ENCODE measurements at regions not wholly inside any gene's neighbourhood (a gene's known extent, or its start where the extent isn't known, plus 50 kb on each side); places are given as distances from the start of the nearest gene placed in this dataset.
A peak's percentile ranks its signal among the peaks of the same experiment; 100 is the strongest.

DNA sequence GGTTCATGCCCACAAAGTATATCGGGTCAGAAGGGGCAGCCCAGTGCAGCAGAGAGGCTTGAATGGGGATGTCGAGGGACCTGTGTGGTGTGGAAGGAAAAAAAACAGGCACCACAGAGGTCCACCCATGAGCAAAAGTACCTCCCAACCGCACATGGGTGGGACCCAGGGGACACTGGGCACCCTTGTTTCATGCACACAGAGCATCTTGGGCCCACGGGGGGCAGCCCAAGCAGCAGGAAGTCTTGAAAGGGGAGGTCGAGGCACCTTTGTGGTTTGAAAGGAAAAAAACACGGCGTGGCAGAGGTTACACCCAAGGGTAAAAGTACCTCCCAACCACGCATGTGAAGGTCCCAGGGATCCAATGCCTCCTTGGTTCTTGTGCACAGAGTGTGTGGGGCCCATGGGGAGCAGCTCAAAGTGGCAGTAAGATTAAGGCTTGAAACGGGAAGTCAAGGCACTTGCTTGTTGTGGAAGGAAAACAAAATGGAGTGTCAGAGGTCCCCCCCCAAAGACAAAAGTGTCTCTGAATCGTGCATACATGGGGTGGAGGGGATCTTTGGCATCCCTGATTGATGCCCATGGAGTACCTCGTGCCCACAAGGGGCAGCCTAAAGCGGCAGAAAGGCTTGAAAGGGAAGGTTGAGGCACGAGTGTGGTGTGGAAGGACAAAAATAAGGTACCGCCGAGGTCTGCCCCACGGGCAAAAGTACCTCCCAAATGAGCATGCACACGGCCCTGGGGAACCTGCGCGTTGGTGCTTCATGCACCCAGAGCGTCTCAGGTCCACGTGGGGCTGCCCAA lies 575.5 kb downstream of the ALG10 start:
- ATAC-seq (no peak), DNase-seq (peak in 1 of 5 donors; percentile 31)
- no peak overlapping the region for H3K27ac ChIP-seq
- peaks cover 3 to 90% (median 43%) of the 10 kb centered on the region in 12 donors for H3K9me3 ChIP-seq
- no peaks in the 10 kb centered on the region for H3K36me3 ChIP-seq
- intact Hi-C loops (cut with DNase I): no loop called here
- peaks cover 0 to 5% (median 0%) of the 10 kb centered on the region in 9 donors for H3K27me3 ChIP-seq
- no peaks in the 10 kb centered on the region for H3K4me1 ChIP-seq
- no peak for TF ChIP-seq POLR2A (IDR thresholded peaks at IDR 0.05)
- TF ChIP-seq, protein P1, sequence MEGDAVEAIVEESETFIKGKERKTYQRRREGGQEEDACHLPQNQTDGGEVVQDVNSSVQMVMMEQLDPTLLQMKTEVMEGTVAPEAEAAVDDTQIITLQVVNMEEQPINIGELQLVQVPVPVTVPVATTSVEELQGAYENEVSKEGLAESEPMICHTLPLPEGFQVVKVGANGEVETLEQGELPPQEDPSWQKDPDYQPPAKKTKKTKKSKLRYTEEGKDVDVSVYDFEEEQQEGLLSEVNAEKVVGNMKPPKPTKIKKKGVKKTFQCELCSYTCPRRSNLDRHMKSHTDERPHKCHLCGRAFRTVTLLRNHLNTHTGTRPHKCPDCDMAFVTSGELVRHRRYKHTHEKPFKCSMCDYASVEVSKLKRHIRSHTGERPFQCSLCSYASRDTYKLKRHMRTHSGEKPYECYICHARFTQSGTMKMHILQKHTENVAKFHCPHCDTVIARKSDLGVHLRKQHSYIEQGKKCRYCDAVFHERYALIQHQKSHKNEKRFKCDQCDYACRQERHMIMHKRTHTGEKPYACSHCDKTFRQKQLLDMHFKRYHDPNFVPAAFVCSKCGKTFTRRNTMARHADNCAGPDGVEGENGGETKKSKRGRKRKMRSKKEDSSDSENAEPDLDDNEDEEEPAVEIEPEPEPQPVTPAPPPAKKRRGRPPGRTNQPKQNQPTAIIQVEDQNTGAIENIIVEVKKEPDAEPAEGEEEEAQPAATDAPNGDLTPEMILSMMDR (IDR thresholded peaks at IDR 0.05): no peak
- WGBS, 4 donors: 60 to 66% (median 61%) methylated on average over 21 of the region's 21 CpGs
- H3K4me3 ChIP-seq: no peak overlapping the region

DNA sequence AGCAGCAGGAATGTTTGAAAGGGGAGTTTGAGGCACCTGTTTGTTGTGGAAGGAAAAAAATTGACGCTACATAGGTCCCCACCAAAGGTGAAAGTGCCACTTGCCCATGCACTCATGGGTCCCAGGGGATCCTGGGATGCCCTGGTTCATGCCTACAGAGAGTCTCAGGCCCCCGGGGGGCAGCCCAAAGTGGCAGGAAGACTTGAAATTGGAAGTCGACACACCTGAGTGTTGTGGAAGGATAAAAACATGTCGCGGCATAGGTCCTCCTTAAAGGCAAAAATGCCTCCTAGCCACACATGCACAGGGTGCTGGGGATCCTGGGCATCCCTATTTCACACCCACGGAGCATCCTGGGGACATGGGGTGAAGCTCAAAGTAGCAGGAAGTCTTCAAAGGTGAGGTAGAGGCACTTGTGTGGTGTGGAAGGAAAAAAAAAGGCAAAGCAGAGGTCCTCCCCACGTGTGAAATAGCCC lies 576.1 kb downstream of the ALG10 start:
- intact Hi-C loops (cut with DNase I): no loop called here
- DNase-seq: no peak
- H3K27ac ChIP-seq: no peak overlapping the region
- TF ChIP-seq, protein P1 (IDR thresholded peaks at IDR 0.05): no peak
- TF ChIP-seq POLR2A (IDR thresholded peaks at IDR 0.05): no peak
- no peak overlapping the region for H3K4me3 ChIP-seq
- no peaks in the 10 kb centered on the region for H3K4me1 ChIP-seq
- peaks cover 0 to 5% (median 0%) of the 10 kb centered on the region in 9 donors for H3K27me3 ChIP-seq
- no peaks in the 10 kb centered on the region for H3K36me3 ChIP-seq
- H3K9me3 ChIP-seq: peaks cover 0 to 90% (median 38%) of the 10 kb centered on the region in 12 donors
- WGBS, 4 donors: 54 to 62% (median 59%) methylated on average over 7 of the region's 7 CpGs
- ATAC-seq: no peak

DNA sequence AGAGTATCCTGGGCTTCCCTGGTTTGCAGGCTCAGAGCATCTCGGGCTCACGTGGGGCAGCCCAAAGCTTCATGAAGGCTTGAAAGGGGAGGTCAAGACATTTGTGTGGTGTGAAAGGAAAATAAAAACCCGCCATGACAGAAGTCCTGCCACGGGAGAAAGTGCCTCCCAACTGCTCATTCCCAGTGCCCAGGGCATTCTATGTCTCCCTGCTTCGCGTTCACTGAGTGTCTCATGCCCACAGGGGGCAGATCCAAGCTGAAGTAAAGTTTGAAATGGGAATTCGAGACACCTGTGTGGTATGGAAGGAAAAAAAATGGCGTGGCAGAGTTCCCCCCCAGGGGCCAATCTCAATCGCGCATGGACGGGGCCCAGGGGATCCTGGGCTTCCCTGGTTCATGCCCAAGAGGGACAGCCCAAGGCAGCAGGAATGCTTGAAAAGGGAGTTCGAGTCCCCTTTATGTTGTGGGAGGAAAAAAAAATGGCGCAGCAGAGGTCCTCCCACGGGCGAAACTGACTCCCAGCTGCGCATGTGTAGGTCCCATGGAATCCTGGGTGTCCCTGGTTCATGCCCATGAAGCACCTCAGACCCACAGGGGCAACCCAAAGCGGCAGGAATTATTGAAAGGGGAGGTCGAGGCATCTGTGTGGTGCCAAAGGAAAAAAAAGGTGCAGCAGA lies 576.7 kb downstream of the ALG10 start:
- DNase-seq: no peak

More for the DNA sequence above, 576.7 kb downstream of the ALG10 start:
- TF ChIP-seq, protein P1 (IDR thresholded peaks at IDR 0.05): no peak
- no peak for TF ChIP-seq POLR2A (IDR thresholded peaks at IDR 0.05)
- intact Hi-C loops (cut with DNase I): no loop called here
- H3K4me3 ChIP-seq: no peak overlapping the region
- peaks cover 0 to 90% (median 35%) of the 10 kb centered on the region in 12 donors for H3K9me3 ChIP-seq
- H3K27me3 ChIP-seq: peaks cover 0 to 5% (median 0%) of the 10 kb centered on the region in 9 donors
- no peak for ATAC-seq
- no peaks in the 10 kb centered on the region for H3K36me3 ChIP-seq
- no peaks in the 10 kb centered on the region for H3K4me1 ChIP-seq
- no peak overlapping the region for H3K27ac ChIP-seq
- WGBS, 4 donors: 59 to 65% (median 61%) methylated on average over 18 of the region's 18 CpGs

All from heart left ventricle (tissue), 16 donors.